ENCODE measurements at regions not wholly inside any gene's neighbourhood (a gene's known extent, or its start where the extent isn't known, plus 50 kb on each side); places are given as distances from the start of the nearest gene placed in this dataset.

DNA sequence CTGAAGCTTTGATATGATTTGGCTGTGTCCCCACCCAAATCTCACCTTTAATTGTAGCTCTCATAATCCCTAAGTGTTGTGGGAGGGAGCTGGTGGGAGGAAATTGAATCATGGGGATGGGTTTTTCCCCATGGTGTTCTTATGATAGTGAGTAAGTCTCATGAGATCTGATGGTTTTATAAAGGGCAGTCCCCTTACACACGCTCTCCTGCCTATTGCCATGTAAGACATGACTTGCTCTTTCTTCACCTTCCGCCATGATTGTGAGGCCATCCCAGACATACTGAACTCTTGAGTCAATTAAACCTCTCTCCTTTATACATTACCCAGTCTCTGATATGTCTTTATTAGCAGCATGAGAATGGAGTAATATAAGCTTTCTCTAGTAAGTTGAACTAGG, 261.9 kb downstream of the HLX start:
- TF ChIP-seq, protein P1, sequence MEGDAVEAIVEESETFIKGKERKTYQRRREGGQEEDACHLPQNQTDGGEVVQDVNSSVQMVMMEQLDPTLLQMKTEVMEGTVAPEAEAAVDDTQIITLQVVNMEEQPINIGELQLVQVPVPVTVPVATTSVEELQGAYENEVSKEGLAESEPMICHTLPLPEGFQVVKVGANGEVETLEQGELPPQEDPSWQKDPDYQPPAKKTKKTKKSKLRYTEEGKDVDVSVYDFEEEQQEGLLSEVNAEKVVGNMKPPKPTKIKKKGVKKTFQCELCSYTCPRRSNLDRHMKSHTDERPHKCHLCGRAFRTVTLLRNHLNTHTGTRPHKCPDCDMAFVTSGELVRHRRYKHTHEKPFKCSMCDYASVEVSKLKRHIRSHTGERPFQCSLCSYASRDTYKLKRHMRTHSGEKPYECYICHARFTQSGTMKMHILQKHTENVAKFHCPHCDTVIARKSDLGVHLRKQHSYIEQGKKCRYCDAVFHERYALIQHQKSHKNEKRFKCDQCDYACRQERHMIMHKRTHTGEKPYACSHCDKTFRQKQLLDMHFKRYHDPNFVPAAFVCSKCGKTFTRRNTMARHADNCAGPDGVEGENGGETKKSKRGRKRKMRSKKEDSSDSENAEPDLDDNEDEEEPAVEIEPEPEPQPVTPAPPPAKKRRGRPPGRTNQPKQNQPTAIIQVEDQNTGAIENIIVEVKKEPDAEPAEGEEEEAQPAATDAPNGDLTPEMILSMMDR (conservative IDR thresholded peaks at IDR 0.05; ENCODE audit: low read length) = no peak
- no peak for DNase-seq (ENCODE audit: low read depth)
- no peak overlapping the region for H3K4me3 ChIP-seq (ENCODE audit: low read length)

DNA sequence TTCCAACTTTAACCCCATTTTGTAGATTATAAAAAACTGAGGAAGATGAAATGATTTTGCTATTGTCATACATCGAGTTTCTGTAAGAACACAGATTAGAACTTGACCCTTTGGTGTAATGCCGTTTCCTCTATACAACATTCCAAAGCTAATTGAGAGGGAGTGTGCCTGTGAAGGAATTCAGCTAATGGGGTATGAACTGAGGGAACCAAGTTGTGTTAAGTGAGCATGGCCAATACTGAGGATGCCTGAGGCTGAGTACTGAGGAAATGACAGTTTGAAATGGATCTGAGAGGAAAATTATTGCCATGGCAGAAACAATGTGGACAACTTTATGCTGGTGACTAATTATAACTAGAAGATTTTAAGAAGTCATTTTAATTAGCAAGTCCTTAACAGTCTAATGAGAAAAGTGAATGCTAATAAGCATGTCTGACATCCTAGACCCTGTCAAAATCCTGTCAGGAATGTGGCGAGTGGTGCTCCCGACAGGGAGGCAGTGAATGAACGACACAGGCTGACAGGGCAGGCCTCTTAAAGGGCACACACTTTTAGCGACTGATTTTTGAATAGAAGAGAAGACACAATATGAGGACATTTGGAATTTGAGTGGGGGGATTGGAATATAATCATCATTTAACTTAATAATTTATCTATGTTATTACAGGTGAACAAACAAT, 262.5 kb downstream of the HLX start:
- TF ChIP-seq, protein P1 (conservative IDR thresholded peaks at IDR 0.05; ENCODE audit: low read length) = no peak
- no peak overlapping the region for H3K4me3 ChIP-seq (ENCODE audit: low read length)
- DNase-seq (ENCODE audit: low read depth) = peak; percentile 7

DNA sequence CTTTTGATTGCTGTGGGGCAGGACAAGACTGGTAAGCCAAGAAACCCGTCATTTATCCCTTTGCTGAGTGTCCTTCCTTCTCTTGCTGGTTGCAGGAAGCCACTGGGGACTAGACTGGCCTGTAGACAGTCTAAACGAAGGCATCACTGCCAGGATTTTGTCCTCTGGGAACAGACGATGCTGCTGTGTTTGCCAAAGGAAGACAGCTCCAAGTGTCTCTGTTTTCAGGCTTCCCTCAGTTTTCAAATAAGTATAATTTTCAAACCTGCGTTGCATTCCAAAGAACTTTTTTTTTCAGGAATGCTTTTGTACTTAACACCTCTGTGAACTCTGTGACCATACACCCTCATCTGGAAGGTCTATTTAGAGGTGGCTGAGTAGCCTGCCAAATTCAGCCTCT, 269.4 kb downstream of the HLX start:
- no peak for DNase-seq (ENCODE audit: low read depth)
- TF ChIP-seq, protein P1 (conservative IDR thresholded peaks at IDR 0.05; ENCODE audit: low read length) = no peak
- H3K4me3 ChIP-seq (ENCODE audit: low read length) = no peak overlapping the region

DNA sequence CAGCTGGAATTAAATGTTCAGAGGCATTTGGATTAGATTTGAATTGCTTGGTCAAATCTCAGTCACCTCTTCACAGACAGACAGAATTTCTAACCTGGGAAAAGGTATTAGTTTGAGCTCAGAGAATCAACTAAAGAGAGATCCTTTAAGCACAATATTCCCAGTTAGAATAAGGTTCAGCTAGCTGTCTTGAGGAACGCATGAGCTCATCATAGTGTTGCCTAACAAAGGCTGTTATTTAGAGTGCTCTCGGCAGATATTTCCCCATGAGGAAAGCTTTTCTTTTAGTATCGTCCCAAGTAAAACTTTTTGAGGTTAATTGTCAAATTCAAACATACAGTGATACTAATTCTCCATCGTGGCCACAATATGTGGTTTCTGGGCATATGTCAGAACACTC, 269.9 kb downstream of the HLX start:
- H3K4me3 ChIP-seq (ENCODE audit: low read length) = no peak overlapping the region
- TF ChIP-seq, protein P1 (conservative IDR thresholded peaks at IDR 0.05; ENCODE audit: low read length) = no peak
- DNase-seq (ENCODE audit: low read depth) = peak; percentile 50

DNA sequence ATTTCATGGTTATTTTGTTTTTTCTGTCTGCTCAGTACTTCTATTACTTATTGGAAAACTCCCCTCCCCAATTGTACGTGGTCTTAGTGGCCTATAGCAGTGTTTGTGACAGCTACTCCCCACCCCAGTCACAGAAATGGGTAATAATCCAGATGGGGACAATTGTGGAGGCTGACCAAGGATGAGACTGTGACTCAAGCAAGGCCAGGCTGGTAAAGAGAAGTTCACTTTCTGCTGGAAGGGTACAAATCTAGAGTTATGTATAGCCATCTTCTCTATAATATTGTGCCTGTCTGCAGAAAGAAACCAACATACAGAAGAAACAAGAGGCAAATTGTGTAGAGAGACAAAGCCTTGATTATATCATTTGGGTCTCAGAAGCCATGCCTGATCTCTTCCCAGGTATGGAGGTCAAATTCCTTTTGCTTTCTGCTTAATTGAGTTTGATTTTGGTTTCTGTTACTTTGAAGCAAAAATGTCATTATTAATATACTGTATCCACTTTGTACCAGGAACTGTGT, 270.4 kb downstream of the HLX start:
- no peak for DNase-seq (ENCODE audit: low read depth)
- no peak overlapping the region for H3K4me3 ChIP-seq (ENCODE audit: low read length)
- TF ChIP-seq, protein P1 (conservative IDR thresholded peaks at IDR 0.05; ENCODE audit: low read length) = no peak

DNA sequence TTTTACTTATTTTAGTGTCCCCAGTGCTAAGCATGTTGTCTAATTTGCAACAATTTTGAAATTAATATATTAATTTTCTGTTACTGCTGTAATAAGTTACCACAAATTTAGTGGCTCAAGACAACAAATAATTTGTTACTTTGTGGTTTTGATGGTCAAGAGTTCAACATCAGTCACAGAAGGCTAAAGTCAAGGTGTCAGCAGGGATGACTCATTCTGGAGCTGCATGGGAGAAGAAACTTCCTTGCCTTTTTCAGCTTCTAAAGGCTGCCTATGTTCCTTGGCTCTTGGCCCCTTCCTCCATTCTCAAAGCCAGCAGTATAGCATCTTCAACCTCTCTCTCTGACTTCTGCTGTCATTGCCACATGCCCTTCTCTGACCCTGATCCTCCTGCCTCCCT, 271.8 kb downstream of the HLX start:
- no peak for DNase-seq (ENCODE audit: low read depth)
- no peak overlapping the region for H3K4me3 ChIP-seq (ENCODE audit: low read length)
- TF ChIP-seq, protein P1 (conservative IDR thresholded peaks at IDR 0.05; ENCODE audit: low read length) = no peak

DNA sequence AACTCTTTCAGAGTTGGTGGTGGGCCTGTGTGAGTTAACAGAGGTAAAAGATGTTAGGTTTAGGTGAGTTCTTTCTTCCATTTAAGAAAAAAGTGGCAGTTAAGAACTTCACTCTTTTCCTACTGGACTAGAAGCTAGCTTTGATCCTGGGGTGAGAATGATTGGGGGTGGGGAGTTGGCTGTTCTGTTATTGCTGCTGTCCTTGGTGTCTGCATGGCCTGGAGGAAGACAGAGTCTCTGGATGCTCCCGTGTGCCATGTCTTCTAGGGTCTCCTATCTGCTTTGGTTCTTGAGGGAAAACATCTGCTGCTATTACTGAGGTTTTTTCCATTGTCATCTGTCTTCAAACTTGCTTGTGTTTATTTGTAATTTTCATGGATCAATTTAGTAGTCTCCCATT, 275.7 kb downstream of the HLX start:
- DNase-seq (ENCODE audit: low read depth) = no peak
- no peak overlapping the region for H3K4me3 ChIP-seq (ENCODE audit: low read length)
- TF ChIP-seq, protein P1 (conservative IDR thresholded peaks at IDR 0.05; ENCODE audit: low read length) = no peak

All from AG10803 (cell line).